GM18505 (cell line): ENCODE measurements at regions not wholly inside any gene's neighbourhood (a gene's known extent, or its start where the extent isn't known, plus 50 kb on each side); places are given as distances from the start of the nearest gene placed in this dataset.
"Not testable (repeated sequence)": the region's sequence is repeated elsewhere in the genome, so short reads cannot be mapped to it uniquely, and the experiment has no call there.

ENCODE experiments used
- ATAC-seq: cut with Tn5 transposase; IDR thresholded peaks from one replicate; pipeline ENCODE4 v1.9.1; 2021; ENCODE audit not compliant: unreplicated experiment
- POLR2A ChIP-seq: IDR thresholded peaks from 4 replicates; pipeline ENCODE4 v1.6.1; 2011; ENCODE audit warnings: borderline replicate concordance; ENCODE audit not compliant: insufficient read depth, insufficient read length; ENCODE audit errors: extremely low read depth

DNA sequence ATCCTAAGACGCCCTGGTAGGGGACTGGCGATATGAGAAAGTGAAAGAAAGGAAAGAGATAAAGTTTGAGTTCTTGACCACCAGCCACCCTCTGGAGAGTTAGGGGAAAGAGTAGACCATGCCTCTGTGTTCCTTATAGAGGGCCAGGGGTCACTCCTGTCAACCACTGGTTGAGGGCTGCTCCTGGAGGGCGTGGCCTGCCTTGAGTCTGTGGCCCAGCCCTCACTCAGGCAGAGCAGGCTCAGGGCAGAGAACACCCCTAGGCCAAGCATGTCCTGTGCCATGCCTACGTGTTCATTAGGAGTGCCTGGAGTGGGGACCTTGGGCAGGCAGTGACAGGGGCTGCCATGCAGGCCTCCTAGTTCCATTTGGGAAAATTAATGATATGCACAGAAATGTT is 161.1 kb upstream of the EPB41L3 start:
- TF ChIP-seq POLR2A, result no peak
- ATAC-seq, result no peak

- ATAC-seq, result not testable (repeated sequence)
These were observed 158.2 kb upstream of the EPB41L3 start for GRCh38 chr18:5702016-5702415.

DNA sequence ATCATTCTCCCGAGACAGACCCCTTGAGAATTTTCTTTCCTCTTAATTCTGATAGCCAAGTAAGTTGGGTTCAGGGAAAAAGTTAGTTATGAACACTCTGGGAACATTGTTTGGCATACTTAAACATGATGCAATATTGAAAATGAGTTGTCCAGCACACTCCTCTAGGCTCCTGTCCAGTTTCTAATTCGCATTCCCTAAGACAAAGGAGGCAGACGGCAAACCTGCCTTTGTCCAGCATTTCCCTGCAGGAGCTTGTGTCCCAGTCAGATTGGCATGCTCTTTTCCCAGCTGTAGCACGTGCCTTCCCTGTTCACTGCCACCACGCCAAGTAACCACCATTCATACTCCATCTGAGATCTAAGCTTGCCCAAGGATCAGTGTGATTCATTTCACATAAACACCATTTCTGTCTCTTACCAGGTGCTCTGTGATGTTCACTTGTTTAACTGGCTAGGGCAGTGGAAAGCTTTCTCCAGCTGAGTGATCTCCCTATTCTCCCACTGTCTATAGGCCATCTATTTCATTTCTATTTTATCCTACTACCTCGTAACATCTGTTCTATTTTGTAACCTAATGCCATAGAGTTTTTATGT is 150.0 kb upstream of the EPB41L3 start:
- no peak for TF ChIP-seq POLR2A
- no peak for ATAC-seq

- TF ChIP-seq POLR2A, result no peak
- ATAC-seq, result no peak
These were observed 135.1 kb upstream of the EPB41L3 start for GRCh38 chr18:5678779-5679406.

GRCh38 chr18:5678278-5678677 is 134.5 kb upstream of the EPB41L3 start:
- ATAC-seq, result no peak
- TF ChIP-seq POLR2A, result no peak

GRCh38 chr18:5673616-5674015 is 129.8 kb upstream of the EPB41L3 start:
- no peak for ATAC-seq
- TF ChIP-seq POLR2A, result no peak

GRCh38 chr18:5669585-5669984 is 125.8 kb upstream of the EPB41L3 start:
- no peak for ATAC-seq
- no peak for TF ChIP-seq POLR2A

- no peak for TF ChIP-seq POLR2A
- ATAC-seq, result no peak
These were observed 124.4 kb upstream of the EPB41L3 start for GRCh38 chr18:5668087-5668715.

DNA sequence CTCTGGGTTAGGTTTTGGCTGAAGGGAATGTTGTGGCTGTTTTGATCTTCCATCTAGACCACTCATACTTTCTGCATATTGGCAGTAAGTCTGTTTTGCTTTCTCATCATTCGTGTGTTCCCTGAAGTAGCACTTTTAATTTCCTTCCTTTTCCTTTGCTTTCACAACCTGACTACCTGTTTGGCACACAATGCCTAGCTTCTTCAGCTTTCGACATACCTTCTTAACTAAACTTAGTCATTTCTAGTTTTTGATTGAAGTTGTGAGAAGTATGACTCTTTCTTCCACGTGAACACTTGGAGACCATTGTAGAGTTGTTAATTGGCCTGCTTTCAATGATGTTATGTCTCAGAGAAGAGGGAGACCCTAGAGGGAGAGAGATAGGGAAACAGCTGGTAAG is 123.6 kb upstream of the EPB41L3 start:
- TF ChIP-seq POLR2A, result no peak
- no peak for ATAC-seq

GRCh38 chr18:5662586-5663090 is 118.8 kb upstream of the EPB41L3 start:
- no peak for TF ChIP-seq POLR2A

DNA sequence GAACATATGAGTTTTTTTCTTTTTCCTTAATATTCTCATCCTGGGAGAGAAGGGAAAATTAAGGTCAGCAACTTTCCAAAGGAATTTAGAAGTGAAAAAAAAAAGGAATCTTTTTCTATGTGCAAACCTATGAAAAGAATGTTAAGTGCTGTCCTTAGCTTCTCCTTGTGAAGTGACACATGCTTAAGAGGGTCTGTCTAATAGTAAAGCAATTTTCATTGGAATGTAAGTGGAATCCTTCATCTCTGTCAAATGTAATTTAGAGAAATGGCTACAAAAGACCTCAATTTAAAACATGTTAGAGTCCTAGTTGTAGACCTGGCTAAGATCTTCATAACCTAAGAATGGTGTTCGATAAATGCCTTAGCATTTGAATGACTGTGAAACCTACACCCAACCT is 117.4 kb upstream of the EPB41L3 start:
- no peak for TF ChIP-seq POLR2A
- no peak for ATAC-seq

More at GRCh38 chr18:5662586-5663090, 118.8 kb upstream of the EPB41L3 start:
- ATAC-seq, result no peak

DNA sequence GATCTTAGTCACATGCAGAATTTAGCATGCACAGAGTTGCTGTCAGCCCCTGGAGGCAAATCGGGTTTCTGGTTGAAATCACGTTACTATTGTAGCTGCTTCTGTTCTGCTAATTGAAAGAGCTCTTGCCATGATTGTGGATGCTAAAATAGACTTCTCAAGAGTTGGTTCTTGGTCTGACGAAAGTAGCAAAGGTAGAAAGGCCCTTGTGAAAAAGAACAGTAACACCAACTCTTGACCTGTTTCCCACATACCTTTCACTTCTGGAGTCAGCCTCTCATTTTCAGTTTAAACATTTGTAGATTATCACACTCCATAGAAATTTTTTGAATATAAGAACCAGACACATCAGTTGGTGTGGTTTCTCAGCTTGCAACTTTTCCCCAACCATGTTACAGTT is 110.0 kb upstream of the EPB41L3 start:
- ATAC-seq, result no peak
- no peak for TF ChIP-seq POLR2A

- no peak for TF ChIP-seq POLR2A
- no peak for ATAC-seq
These were observed 107.9 kb upstream of the EPB41L3 start for GRCh38 chr18:5651736-5652135.

DNA sequence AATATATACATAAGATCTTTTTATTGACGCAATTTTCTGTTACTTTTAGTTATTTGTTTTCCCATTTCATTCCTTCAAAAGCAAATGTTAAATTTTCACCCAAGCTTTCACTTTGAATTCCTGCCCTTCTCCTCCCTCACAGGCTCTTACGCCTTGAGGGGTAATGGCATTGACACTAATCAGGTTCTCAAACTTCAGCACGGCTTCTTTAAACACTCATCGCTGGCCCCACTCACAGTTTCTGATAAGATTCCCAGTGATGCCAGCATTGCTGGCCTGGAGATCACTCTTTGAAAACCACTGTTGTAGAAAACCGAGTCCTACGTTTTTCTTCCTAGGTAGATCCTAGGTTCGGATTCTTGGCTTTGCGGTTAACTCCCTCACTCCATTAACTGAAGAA is 105.6 kb upstream of the EPB41L3 start:
- TF ChIP-seq POLR2A, result no peak
- ATAC-seq, result no peak

- no peak for TF ChIP-seq POLR2A
- no peak for ATAC-seq
These were observed 102.9 kb upstream of the EPB41L3 start for GRCh38 chr18:5646739-5647138.

DNA sequence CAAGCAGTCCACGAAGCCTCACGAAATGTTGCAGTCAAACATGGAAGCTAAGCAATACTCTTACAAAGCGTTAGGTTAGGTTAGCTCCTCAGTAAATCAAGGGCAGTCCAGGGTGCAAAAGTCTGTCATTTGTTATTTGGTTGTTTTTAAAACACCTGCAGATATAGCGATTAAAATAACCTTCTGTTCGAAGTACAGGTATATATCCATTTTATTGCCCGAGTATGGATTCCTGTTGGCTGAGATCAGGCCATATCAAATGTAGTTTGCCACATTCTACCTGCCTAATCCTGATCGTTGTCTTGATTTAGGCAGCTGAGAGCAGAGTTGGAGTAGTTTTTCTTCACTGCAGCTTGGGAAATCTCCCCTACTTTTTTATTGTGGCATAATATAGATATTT is 99.5 kb upstream of the EPB41L3 start:
- TF ChIP-seq POLR2A, result no peak
- no peak for ATAC-seq
